ENCODE measurements at regions not wholly inside any gene's neighbourhood (a gene's known extent, or its start where the extent isn't known, plus 50 kb on each side); places are given as distances from the start of the nearest gene placed in this dataset.

- no peaks in the 10 kb centered on the region for H3F3A ChIP-seq (ENCODE audit: insufficient read depth, low read length)
- no peaks in the 10 kb centered on the region for H4K20me1 ChIP-seq (ENCODE audit: insufficient read depth, low read length)
Measured at GRCh38 chr2:221243771-221244170, 328.3 kb downstream of the EPHA4 start.

GRCh38 chr2:221245045-221245444 lies 327.1 kb downstream of the EPHA4 start:
- Histone ChIP-seq H3K79me2 (ENCODE audit: insufficient read depth, low read length) (no peaks in the 10 kb centered on the region), H2AFZ (ENCODE audit: low read length) (no peak overlapping the region), H3K9me3 (ENCODE audit: low read length) (no peaks in the 10 kb centered on the region), H3F3A (ENCODE audit: insufficient read depth, low read length) (no peaks in the 10 kb centered on the region), H3K4me2 (ENCODE audit: low read length) (no peak overlapping the region), H3K36me3 (ENCODE audit: insufficient read depth, low read length) (no peaks in the 10 kb centered on the region), H3K4me3 (ENCODE audit: low read depth, low read length, poor library complexity, severe bottlenecking) (no peak overlapping the region), H3K9me2 (ENCODE audit: low read depth, low read length) (no peaks in the 10 kb centered on the region), H4K20me1 (ENCODE audit: insufficient read depth, low read length) (no peaks in the 10 kb centered on the region), H3K9ac (ENCODE audit: low read length) (no peak overlapping the region), H3K27ac (ENCODE audit: low read depth, low read length, poor library complexity, severe bottlenecking) (no peak overlapping the region), H3K27me3 (ENCODE audit: insufficient read depth, low read length) (no peaks in the 10 kb centered on the region), H3K4me1 (ENCODE audit: insufficient read depth, low read length, severe bottlenecking) (no peaks in the 10 kb centered on the region)
- no peak for TF ChIP-seq EZH2 (IDR thresholded peaks at IDR 0.05; ENCODE audit: borderline replicate concordance, low read length)
- TF ChIP-seq CTCF (IDR thresholded peaks at IDR 0.05; ENCODE audit: low read length), result no peak

More at GRCh38 chr2:221243771-221244170, 328.3 kb downstream of the EPHA4 start:
- no peaks in the 10 kb centered on the region for H3K36me3 ChIP-seq (ENCODE audit: insufficient read depth, low read length)
- H2AFZ ChIP-seq (ENCODE audit: low read length), result no peak overlapping the region
- no peak for TF ChIP-seq CTCF (IDR thresholded peaks at IDR 0.05; ENCODE audit: low read length)
- no peak for TF ChIP-seq EZH2 (IDR thresholded peaks at IDR 0.05; ENCODE audit: borderline replicate concordance, low read length)
- no peaks in the 10 kb centered on the region for H3K27me3 ChIP-seq (ENCODE audit: insufficient read depth, low read length)
- no peaks in the 10 kb centered on the region for H3K79me2 ChIP-seq (ENCODE audit: insufficient read depth, low read length)
- H3K9ac ChIP-seq (ENCODE audit: low read length), result no peak overlapping the region
- H3K4me1 ChIP-seq (ENCODE audit: insufficient read depth, low read length, severe bottlenecking), result no peaks in the 10 kb centered on the region
- no peaks in the 10 kb centered on the region for H3K9me3 ChIP-seq (ENCODE audit: low read length)
- no peaks in the 10 kb centered on the region for H3K9me2 ChIP-seq (ENCODE audit: low read depth, low read length)
- no peak overlapping the region for H3K27ac ChIP-seq (ENCODE audit: low read depth, low read length, poor library complexity, severe bottlenecking)
- no peak overlapping the region for H3K4me2 ChIP-seq (ENCODE audit: low read length)
- no peak overlapping the region for H3K4me3 ChIP-seq (ENCODE audit: low read depth, low read length, poor library complexity, severe bottlenecking)

- H3K4me1 ChIP-seq (ENCODE audit: insufficient read depth, low read length, severe bottlenecking), result no peaks in the 10 kb centered on the region
- H3K27ac ChIP-seq (ENCODE audit: low read depth, low read length, poor library complexity, severe bottlenecking), result no peak overlapping the region
- H3K9ac ChIP-seq (ENCODE audit: low read length), result no peak overlapping the region
- no peak overlapping the region for H2AFZ ChIP-seq (ENCODE audit: low read length)
- no peaks in the 10 kb centered on the region for H3K9me3 ChIP-seq (ENCODE audit: low read length)
- H3K4me2 ChIP-seq (ENCODE audit: low read length), result no peak overlapping the region
- H3K9me2 ChIP-seq (ENCODE audit: low read depth, low read length), result no peaks in the 10 kb centered on the region
- no peaks in the 10 kb centered on the region for H4K20me1 ChIP-seq (ENCODE audit: insufficient read depth, low read length)
- H3K79me2 ChIP-seq (ENCODE audit: insufficient read depth, low read length), result no peaks in the 10 kb centered on the region
- no peak overlapping the region for H3K4me3 ChIP-seq (ENCODE audit: low read depth, low read length, poor library complexity, severe bottlenecking)
- no peaks in the 10 kb centered on the region for H3K36me3 ChIP-seq (ENCODE audit: insufficient read depth, low read length)
- no peak for TF ChIP-seq EZH2 (IDR thresholded peaks at IDR 0.05; ENCODE audit: borderline replicate concordance, low read length)
- TF ChIP-seq CTCF (IDR thresholded peaks at IDR 0.05; ENCODE audit: low read length), result no peak
- H3K27me3 ChIP-seq (ENCODE audit: insufficient read depth, low read length), result no peaks in the 10 kb centered on the region
- no peaks in the 10 kb centered on the region for H3F3A ChIP-seq (ENCODE audit: insufficient read depth, low read length)
Measured at GRCh38 chr2:221245772-221246171, 326.3 kb downstream of the EPHA4 start.

Measured in OCI-LY1 (cell line).